Colonic mucosa (tissue), 4 donors: ENCODE measurements at regions not wholly inside any gene's neighbourhood (a gene's known extent, or its start where the extent isn't known, plus 50 kb on each side); places are given as distances from the start of the nearest gene placed in this dataset.
A peak's percentile ranks its signal among the peaks of the same experiment; 100 is the strongest.

Experiments
- DNase-seq: peaks from one replicate; pipeline ENCODE4 v3.0.0-alpha.2; 2020
- H3K27ac ChIP-seq: fragments of 200-600 bp; one replicate; pipeline ENCODE4 v1.8.0; 2021
- H3K27me3 ChIP-seq: fragments of 200-600 bp; one replicate; pipeline ENCODE4 v1.8.0; 2021
- H3K36me3 ChIP-seq: fragments of 200-600 bp; one replicate; pipeline ENCODE4 v1.8.0; 2021
- H3K4me1 ChIP-seq: fragments of 200-600 bp; one replicate; pipeline ENCODE4 v1.8.0; 2021; ENCODE audit warnings: mild to moderate bottlenecking
- H3K4me3 ChIP-seq: fragments of 200-600 bp; one replicate; pipeline ENCODE4 v1.8.0; 2021
- H3K9ac ChIP-seq, 2 donors: one replicate each; pipeline ENCODE4 v1.7.0; 2013; ENCODE audit warnings: control low read depth in 2 of 2, low read depth in 2 of 2, low read length in 2 of 2
- H3K9me3 ChIP-seq: fragments of 200-600 bp; one replicate; pipeline ENCODE4 v1.8.0; 2021
- intact Hi-C: fragments of 100-400 bp; cut with DNase I; formaldehyde crosslinking; loops from one replicate; pipeline ENCODE4 v1.14.1; 2022
- TF ChIP-seq, protein P1 (sequence below): fragments of 200-600 bp; IDR thresholded peaks from one replicate; pipeline ENCODE4 v1.8.0; 2022; ENCODE audit warnings: antibody characterized with exemption, mild to moderate bottlenecking
- donor health status: healthy.
- donor health status: DM: no; HTN: no; CAD: no.
- donor health status: DM: no; HTN: no; CAD: no.

GRCh38 chr10:94260455-94260854 lies 102.3 kb downstream of the NOC3L start:
- no peak overlapping the region for H3K4me3 ChIP-seq
- DNase-seq = no peak
- TF ChIP-seq, protein P1, sequence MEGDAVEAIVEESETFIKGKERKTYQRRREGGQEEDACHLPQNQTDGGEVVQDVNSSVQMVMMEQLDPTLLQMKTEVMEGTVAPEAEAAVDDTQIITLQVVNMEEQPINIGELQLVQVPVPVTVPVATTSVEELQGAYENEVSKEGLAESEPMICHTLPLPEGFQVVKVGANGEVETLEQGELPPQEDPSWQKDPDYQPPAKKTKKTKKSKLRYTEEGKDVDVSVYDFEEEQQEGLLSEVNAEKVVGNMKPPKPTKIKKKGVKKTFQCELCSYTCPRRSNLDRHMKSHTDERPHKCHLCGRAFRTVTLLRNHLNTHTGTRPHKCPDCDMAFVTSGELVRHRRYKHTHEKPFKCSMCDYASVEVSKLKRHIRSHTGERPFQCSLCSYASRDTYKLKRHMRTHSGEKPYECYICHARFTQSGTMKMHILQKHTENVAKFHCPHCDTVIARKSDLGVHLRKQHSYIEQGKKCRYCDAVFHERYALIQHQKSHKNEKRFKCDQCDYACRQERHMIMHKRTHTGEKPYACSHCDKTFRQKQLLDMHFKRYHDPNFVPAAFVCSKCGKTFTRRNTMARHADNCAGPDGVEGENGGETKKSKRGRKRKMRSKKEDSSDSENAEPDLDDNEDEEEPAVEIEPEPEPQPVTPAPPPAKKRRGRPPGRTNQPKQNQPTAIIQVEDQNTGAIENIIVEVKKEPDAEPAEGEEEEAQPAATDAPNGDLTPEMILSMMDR = no peak
- no peaks in the 10 kb centered on the region for H3K4me1 ChIP-seq
- no peaks in the 10 kb centered on the region for H3K27me3 ChIP-seq
- H3K27ac ChIP-seq = no peak overlapping the region
- intact Hi-C loops = no loop called here
- no peaks in the 10 kb centered on the region for H3K9me3 ChIP-seq
- no peaks in the 10 kb centered on the region for H3K36me3 ChIP-seq
- no peak overlapping the region for H3K9ac ChIP-seq

GRCh38 chr10:94264085-94264484 lies 98.7 kb downstream of the NOC3L start:
- H3K9me3 ChIP-seq = no peaks in the 10 kb centered on the region
- DNase-seq = no peak
- H3K27ac ChIP-seq = no peak overlapping the region
- no peaks in the 10 kb centered on the region for H3K4me1 ChIP-seq
- H3K4me3 ChIP-seq = no peak overlapping the region
- H3K36me3 ChIP-seq = no peaks in the 10 kb centered on the region
- H3K9ac ChIP-seq = no peak overlapping the region
- intact Hi-C loops = no loop called here
- TF ChIP-seq, protein P1 = no peak
- H3K27me3 ChIP-seq = no peaks in the 10 kb centered on the region

GRCh38 chr10:94266091-94266490 lies 96.6 kb downstream of the NOC3L start:
- Histone ChIP-seq H3K9ac (no peak overlapping the region), H3K36me3 (no peaks in the 10 kb centered on the region), H3K27me3 (no peaks in the 10 kb centered on the region), H3K9me3 (no peaks in the 10 kb centered on the region), H3K27ac (no peak overlapping the region), H3K4me3 (no peak overlapping the region), H3K4me1 (no peaks in the 10 kb centered on the region)
- TF ChIP-seq, protein P1 = no peak
- intact Hi-C loops = no loop called here
- no peak for DNase-seq

GRCh38 chr10:94268652-94269051 lies 94.1 kb downstream of the NOC3L start:
- H3K36me3 ChIP-seq = no peaks in the 10 kb centered on the region
- no peak overlapping the region for H3K4me3 ChIP-seq
- no peaks in the 10 kb centered on the region for H3K4me1 ChIP-seq
- H3K9me3 ChIP-seq = no peaks in the 10 kb centered on the region
- H3K27ac ChIP-seq = no peak overlapping the region
- TF ChIP-seq, protein P1 = no peak
- intact Hi-C loops = no loop called here
- DNase-seq = no peak
- no peak overlapping the region for H3K9ac ChIP-seq
- no peaks in the 10 kb centered on the region for H3K27me3 ChIP-seq

DNA sequence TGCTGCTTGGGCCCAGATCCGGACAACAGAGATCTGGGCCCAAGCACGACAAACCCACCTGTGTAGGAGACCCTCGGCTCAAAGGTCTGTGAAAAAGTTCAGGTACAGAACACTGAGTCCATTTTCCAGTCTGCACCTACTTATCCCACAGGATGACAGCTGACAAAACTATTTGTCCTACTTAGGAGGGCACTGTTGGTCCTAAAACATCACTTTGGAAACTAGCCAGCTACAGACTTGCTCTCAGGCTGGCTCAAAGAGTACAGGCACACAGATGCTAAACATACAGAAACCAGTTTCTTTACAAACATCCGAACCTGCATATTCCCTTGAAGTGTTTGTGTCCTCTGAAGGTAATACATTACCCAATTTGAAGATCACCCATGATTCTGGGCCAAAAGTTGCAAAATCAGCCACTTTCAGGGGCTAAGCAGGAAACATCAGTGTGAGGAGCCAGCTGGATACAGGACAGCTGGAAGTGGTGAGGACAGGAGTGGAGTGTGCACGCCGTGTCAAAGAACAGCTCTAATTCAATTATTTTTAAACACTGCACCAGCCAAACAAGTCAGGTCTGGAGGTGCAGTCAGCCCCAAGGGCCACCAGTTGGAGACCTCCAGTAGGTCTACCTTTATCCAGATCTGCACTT lies 88.5 kb downstream of the NOC3L start:
- intact Hi-C loops = no loop called here
- DNase-seq = peak; percentile 43
- Histone ChIP-seq H3K4me1 (no peaks in the 10 kb centered on the region), H3K36me3 (no peaks in the 10 kb centered on the region), H3K9ac (no peak overlapping the region), H3K27ac (no peak overlapping the region), H3K9me3 (no peaks in the 10 kb centered on the region), H3K27me3 (no peaks in the 10 kb centered on the region), H3K4me3 (no peak overlapping the region)
- TF ChIP-seq, protein P1 = no peak
